ENCODE measurements at regions not wholly inside any gene's neighbourhood (a gene's known extent, or its start where the extent isn't known, plus 50 kb on each side); places are given as distances from the start of the nearest gene placed in this dataset.

GRCh38 chr12:107365703-107366102 lies 272.4 kb upstream of the CRY1 start:
- TF ChIP-seq, protein P1, sequence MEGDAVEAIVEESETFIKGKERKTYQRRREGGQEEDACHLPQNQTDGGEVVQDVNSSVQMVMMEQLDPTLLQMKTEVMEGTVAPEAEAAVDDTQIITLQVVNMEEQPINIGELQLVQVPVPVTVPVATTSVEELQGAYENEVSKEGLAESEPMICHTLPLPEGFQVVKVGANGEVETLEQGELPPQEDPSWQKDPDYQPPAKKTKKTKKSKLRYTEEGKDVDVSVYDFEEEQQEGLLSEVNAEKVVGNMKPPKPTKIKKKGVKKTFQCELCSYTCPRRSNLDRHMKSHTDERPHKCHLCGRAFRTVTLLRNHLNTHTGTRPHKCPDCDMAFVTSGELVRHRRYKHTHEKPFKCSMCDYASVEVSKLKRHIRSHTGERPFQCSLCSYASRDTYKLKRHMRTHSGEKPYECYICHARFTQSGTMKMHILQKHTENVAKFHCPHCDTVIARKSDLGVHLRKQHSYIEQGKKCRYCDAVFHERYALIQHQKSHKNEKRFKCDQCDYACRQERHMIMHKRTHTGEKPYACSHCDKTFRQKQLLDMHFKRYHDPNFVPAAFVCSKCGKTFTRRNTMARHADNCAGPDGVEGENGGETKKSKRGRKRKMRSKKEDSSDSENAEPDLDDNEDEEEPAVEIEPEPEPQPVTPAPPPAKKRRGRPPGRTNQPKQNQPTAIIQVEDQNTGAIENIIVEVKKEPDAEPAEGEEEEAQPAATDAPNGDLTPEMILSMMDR (IDR thresholded peaks at IDR 0.05; ENCODE audit: low read depth, low read length) = no peak
- DNase-seq (ENCODE audit: extremely low read depth, low read depth) = no peak

DNA sequence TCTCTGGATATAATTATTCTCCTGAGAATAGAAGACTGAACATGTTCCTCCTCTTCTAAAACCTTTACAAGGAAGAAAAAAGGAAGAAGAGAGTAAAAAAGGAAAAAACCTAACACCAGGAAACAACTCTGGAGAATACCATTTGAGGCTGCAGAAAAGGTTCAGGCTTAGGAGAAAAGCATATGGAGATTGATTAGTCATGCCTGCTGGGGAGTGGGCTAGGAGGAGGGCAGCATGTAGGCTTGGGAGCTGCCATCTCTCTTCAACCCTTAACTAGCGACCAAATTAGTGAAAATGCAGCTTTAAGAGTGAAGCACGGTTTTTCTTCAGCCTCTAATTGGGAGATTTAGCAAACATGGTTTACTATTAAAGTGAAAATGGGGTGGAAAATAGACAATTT lies 273.0 kb upstream of the CRY1 start:
- no peak for DNase-seq (ENCODE audit: extremely low read depth, low read depth)
- TF ChIP-seq, protein P1 (IDR thresholded peaks at IDR 0.05; ENCODE audit: low read depth, low read length) = no peak

GRCh38 chr12:107368586-107368985 lies 275.2 kb upstream of the CRY1 start:
- TF ChIP-seq, protein P1 (IDR thresholded peaks at IDR 0.05; ENCODE audit: low read depth, low read length) = no peak
- DNase-seq (ENCODE audit: extremely low read depth, low read depth) = no peak

DNA sequence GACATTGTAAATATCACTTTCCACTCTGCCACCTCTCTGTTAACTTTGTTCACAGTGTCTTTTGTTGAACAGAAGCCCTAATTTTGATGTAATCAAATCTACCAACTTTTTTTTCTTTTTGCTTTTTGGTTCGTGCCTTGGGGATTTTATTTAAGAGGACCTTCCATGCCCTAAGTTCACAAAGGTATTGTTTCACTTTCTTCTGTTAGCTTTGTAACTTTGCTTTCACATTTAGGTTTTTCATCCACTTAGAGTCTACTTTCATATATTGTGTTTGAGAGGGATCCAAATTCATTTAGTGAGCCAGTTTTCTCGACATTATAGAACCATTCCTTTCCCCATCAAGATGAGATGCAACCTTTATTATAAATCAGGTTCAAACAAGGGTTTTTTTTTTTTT lies 275.7 kb upstream of the CRY1 start:
- DNase-seq (ENCODE audit: extremely low read depth, low read depth) = no peak
- TF ChIP-seq, protein P1 (IDR thresholded peaks at IDR 0.05; ENCODE audit: low read depth, low read length) = no peak

- TF ChIP-seq, protein P1 (IDR thresholded peaks at IDR 0.05; ENCODE audit: low read depth, low read length) = no peak
- no peak for DNase-seq (ENCODE audit: extremely low read depth, low read depth)
These were observed 276.3 kb upstream of the CRY1 start for GRCh38 chr12:107369679-107370078.

DNA sequence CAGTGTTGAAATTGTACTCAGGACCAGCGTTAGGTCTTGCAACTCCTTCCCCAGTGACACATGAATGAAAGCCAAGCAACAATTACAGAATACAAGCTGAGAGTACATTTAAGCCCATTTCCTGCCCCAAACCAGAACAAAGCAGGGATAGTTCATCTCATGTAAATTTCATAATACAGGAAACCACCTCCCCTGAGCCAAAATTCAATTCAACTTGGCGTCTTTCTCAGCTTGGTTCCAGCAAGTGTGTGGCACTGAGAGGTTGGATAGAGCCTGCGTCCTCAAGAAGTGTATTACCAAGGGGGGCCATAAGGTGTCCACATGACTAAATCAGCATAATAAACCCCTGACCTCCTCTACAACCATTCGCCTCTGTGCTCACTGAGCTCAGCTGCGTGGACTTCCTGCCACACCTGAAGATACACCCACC lies 278.9 kb upstream of the CRY1 start:
- no peak for DNase-seq (ENCODE audit: extremely low read depth, low read depth)

DNA sequence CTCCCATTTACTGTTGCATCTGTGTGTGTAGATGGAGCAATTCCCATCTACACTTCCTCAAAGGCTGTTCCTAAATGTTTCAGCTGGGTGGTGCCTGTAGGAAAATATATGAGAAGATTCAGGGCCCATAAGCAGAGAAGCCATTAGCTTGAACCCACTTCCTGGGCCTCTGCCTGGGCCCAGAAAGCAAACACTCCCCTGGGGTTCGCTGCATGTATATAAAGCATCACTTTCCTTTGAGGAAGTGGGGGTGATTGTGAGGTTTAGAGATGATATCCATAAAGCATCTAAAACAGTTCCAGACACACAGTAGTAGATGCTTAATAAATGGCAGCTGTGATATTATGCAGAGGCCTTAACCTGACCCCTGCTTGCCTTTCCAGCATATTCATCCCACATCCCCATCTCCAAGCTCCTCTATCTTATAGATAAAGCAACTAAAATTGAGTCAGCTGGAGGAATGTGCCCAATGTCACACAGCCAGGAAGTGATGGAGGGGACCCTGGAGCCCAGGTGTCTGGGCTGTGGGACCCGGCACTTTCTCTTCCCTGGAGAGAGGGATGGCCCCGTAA lies 280.0 kb upstream of the CRY1 start:
- TF ChIP-seq, protein P1 (IDR thresholded peaks at IDR 0.05; ENCODE audit: low read depth, low read length) = no peak

More for the DNA sequence above, 278.9 kb upstream of the CRY1 start:
- TF ChIP-seq, protein P1 (IDR thresholded peaks at IDR 0.05; ENCODE audit: low read depth, low read length) = no peak

More for the DNA sequence above, 280.0 kb upstream of the CRY1 start:
- no peak for DNase-seq (ENCODE audit: extremely low read depth, low read depth)
